Esophagus squamous epithelium (tissue), 4 donors: ENCODE measurements at regions not wholly inside any gene's neighbourhood (a gene's known extent, or its start where the extent isn't known, plus 50 kb on each side); places are given as distances from the start of the nearest gene placed in this dataset.

Experiments used
- CTCF ChIP-seq, 6 experiments: fragments of 450-650 bp in 4 of 6; fragments of 200-600 bp in 2 of 6; sonication (generic) in 2 of 6; IDR thresholded peaks; one replicate each; pipeline ENCODE4 v1.5.1; 2016 to 2019; ENCODE audit warnings: antibody characterized with exemption in 6 of 6, mild to moderate bottlenecking in 4 of 6, moderate library complexity in 4 of 6
- POLR2A ChIP-seq, 4 donors: fragments of 450-650 bp; IDR thresholded peaks; one replicate each; pipeline ENCODE4 v1.6.1; 2017; ENCODE audit warnings: antibody characterized with exemption in 4 of 4, mild to moderate bottlenecking in 4 of 4, moderate library complexity in 3 of 4

DNA sequence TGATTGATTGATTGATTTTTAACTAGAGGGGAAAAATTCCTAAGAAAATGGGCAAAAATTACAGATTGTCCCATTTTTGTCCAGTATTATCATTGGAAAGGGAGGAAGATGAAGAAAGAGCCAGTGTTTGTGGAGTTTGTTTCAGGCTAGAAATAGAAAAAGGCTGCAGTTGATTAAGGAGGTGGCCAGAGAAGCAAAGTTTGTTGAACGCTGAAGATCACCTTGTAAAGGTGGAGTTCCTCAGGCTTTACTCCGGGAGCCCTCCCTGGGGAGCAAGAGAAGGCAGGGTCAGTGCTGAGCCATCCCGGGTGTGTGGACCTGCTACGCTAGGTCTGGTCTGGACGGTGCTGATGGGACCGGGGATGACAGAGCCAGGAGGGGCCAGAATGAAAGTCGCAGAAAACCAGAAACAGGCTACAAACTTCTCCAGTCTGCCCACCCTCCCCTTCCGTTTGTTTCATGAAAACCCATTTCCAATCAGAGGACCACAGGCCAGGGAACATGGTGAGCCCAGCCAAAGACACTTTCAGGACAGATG lies 222.6 kb upstream of the FOXF1 start:
- TF ChIP-seq CTCF (IDR thresholded peaks at IDR 0.05): no peak
- no peak for TF ChIP-seq POLR2A (IDR thresholded peaks at IDR 0.05)
